Activated T-cell treated with anti-CD3 and anti-CD28 coated beads, Interleukin-2, amount 50 U/mL, for 48 hours (primary cell): ENCODE measurements at regions not wholly inside any gene's neighbourhood (a gene's known extent, or its start where the extent isn't known, plus 50 kb on each side); places are given as distances from the start of the nearest gene placed in this dataset.
"Not testable (repeated sequence)": the region's sequence is repeated elsewhere in the genome, so short reads cannot be mapped to it uniquely, and the experiment has no call there.

ENCODE experiments used
- DNase-seq, 2 experiments: peaks; one replicate each; pipeline ENCODE4 v3.0.0-alpha.2; 2020

DNA sequence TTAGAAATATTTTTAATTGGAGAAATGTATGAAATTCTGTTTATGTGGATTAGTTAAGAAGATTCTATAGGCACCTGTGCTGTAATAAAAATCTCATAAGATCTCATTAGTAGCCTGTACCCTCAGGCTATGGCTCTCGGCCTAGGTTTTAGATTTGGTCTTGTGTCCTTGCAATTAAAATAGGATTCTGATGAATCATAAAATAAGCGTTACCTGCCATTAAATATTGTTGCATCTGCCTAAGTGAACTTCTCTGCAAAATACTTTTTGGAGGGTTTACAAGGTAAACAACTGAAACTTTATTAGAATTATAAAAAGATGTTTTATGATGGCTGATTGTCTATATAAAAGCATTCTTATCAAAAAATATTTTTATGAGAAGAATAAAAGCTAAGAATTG lies 804.1 kb upstream of the ANO3 start:
- DNase-seq, result no peak

DNA sequence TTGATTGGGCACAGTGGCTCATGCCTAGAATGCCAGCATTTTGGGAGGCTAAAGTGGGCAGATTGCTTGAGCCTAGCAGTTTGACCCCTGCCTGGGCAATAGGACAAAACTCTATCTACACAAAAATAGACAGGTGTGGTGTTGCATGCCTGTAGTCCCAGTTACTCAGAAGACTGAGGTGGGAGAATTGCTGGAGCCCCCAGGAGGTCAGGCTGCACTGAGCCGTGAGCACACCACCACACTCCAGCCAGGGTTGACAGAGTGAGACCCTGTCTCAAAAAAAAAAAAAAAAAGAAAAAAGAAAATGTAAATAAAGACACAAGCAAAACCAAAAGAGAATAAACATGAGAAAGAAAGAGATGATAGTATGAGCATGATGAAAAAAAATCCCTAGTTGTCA lies 802.4 kb upstream of the ANO3 start:
- no peak for DNase-seq

DNA sequence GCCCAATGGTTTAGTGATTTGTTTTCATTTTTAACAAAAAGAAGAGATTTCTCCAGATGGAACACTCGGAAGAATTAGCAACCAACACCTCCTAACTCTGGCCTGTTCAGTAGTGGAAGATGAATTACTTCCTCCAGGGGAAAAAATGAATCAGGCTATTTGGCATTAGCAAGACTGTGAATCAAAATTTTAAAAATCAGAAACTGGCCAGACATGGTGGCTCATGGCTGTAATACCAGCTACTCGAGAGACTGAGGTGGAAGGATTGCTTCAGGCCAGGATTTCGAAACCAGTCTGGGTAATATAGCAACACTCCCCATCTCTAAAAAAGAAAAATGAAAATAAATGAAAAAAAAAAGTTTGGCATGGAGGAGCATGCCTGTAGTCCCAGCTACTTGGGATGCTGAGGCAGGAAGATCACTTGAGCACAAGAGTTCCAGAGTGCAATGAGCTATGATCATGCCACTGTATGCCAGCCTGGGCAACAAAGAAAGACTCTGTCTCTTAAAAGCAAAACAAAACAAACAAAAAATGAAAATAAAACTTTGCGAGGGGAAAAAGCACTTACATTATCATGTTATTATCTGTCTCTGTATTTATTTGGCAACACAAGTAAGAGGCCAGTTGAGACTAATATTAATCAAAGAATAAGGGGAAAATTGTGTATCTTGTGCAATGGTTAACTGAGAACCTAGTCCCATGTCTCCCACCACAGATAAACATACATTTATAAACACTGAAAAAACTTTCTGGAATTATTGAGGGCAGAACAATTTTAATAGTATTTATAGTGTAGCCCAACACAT lies 796.3 kb upstream of the ANO3 start:
- DNase-seq, result no peak

DNA sequence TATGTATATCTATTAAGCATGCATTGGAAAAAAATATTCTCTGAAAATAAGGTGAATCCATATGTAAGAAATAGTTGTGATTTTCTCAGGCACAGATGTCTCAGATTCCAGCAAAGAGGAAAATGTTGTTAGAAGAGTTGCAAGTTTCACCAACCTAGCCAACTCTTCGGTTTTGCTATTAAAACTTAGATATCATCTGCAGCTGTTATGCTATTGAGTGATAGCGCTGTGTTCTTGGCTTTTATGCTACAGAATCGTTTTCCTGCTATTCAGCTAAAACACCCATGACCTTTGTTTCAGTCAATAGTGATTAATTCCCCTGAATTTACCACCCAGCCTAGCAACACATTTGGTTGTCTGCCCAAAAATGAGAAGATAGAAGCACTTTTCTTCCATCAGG lies 795.6 kb upstream of the ANO3 start:
- no peak for DNase-seq

DNA sequence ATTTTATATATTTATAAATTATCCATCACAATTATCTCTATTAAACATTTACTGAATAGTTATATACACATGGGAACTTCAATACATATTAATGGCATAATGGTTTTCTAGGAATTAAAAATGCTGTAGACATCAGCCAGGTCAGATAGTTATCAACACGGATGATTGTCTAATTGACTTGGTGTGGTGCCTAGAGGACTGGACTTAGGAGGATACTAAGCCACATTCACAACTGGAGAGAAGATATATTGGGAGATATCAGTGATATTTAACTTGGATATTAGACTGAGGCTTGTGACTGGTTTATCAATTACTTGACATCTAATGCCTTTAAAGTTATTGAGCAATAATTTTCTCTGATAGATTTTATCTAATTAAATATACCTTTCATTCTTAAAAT lies 794.5 kb upstream of the ANO3 start:
- no peak for DNase-seq

DNA sequence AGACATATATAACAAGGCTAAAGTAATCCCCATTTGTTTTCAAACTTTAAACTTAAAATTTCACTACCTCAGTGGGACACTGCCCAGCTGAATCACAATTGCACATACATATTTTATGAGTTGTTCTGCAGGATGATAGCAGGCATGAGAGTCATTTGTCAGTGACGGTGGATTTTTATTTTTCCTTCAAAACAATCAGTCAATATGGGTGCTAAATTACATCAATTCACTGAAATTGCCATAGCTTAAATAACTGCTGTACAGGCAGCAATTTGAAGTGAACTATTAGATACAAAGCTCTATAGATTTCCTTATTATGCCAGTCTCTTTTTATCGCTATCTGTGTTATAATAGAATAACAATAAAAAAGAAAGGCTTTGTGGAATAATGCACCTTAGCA lies 784.6 kb upstream of the ANO3 start:
- no peak for DNase-seq

DNA sequence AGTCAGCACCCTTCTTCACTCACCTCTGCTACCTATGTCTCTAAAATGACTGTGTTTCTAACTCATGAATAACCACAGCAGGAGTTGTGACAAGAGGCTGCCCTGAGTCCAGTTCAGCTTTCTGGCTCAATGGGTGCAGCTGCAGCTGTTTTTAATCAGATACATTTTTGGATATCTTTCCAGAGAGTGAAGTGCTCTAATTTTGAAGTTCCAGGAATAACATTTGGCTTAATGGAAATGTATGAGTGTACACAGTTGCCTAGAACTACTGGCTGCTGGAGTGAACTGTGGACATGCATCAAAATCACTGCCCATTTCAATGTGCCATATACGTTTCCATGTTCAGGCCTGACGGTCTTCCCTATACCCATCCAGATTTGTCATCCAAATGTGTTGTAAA lies 769.5 kb upstream of the ANO3 start:
- DNase-seq, result no peak

DNA sequence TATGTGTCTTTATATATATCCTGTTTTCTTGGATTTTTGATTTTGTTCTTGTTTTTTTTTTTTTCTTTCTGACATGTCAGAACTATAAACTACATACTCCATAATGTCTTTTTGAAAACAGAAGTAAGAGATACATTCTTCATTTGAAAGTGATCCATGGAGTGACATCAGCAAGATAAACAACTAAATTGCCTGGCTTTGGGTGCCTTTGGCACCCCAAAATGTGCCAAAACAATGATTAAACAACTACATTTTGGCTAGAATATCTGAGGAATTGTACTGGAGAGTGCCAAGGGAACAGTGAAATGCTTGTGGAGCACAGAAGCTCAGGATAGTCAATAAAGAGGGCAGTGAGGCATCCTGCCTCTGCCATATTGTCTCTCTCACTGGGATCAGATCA lies 766.1 kb upstream of the ANO3 start:
- no peak for DNase-seq

DNA sequence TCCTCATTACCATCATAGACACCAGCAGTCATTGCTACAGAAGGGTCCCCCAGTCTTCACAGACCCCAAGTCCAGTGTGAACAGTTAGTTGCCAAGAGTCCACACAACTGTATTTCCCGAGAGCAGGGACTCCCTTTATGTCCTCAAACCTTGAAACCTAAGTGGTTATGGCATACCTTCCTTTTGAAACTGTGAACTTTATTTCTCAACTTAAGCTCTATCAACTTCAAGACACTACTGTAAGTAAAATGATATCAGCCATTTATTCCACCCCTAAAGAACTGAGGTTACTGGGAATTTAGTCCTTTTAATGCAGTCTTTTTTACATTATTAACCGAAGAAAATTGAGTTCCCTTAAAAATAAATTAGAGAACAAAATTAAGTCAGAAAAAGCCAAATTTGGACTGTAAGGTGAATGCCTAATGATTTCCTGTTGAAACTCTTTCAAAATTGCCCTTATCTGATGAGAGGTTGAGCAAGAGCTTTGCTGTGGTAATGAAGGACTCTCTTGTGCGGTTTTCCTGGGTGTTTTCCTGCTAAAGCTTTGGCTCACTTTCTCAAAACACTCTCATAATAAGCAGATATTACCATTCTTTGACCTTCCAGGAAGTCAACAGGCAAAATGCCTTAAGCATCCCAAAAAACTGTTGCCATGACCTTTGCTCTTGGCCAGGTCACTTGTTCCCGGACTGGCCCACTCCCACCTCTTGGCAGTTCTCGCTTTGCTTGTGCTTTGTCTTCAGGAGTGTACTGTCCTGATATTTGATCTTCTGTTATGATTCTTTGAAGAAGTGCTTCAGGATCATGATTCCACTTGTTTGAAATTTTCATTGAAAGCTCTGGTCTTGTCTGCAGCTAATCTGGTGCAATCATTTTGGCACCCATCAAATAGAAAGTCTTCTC lies 765.4 kb upstream of the ANO3 start:
- no peak for DNase-seq

DNA sequence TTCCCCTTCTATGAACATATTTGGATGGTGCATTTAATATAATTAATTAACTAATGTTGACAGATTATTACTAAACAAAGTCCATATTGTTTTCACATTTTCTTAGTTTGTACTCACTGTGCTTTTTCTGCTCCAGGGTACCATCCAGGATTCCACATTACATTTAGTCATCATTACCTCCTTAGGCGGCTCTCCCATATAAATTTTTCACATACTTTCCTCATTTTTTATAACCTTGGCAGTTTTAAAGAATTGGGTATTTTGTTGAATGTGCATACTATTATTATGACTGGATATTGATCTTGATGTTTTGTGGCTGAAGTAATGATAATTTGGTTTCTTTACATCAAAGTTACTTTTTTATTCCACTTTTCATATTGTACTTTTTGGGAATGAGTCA lies 755.6 kb upstream of the ANO3 start:
- no peak for DNase-seq

DNA sequence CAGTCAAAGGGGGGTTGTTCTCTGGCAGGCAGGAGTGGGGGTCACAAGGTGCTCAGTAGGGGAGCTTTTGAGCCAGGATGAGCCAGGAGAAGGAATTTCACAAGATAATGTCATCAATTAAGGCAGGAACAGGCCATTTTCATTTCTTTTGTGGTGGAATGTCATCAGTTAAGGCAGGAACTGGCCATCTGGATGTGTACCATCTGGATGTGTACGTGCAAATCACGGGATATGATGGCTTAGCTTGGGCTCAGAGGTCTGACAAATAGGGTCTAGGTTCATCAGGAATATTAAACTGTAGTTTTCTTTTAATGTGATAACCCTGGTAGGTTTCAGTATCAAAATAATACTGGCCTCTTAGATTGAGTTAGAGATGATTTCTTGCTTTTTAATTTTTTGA lies 752.4 kb upstream of the ANO3 start:
- not testable (repeated sequence) for DNase-seq

DNA sequence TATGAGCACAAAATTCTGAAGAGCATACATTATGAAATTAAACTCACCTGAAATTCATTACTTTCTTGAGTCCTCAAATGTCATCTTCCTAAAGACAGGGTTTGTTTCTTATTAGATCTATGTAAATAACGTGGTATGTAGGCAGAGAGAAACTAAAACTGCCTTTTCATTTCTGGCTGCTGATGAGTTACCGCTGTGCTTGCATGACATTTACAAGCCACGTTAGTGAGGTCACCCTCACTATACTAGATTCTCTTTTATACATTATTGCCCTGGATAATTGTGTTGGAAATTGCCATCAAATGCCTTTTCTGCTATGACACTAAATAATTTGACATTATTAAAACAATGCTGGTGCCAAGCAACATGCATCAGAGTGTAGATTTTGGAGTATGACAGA lies 748.3 kb upstream of the ANO3 start:
- no peak for DNase-seq

DNA sequence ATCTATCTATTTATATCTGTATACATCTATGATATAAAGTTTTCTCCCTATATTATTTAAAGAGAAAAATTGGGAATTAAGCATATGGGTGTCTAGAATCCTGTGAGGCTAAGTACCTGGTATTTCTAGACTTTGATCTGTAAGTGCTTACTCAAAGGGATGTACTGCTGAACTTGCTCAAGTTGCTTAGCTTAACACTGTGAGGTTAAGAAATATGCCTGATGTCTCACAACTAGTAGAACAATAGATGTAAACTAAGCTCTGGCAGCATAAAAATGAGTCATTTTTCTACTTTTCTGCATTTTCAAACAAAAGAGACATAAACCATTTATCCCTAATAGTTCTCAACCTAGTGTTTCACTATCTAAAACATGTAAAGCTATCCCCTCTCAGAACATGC lies 744.4 kb upstream of the ANO3 start:
- no peak for DNase-seq

DNA sequence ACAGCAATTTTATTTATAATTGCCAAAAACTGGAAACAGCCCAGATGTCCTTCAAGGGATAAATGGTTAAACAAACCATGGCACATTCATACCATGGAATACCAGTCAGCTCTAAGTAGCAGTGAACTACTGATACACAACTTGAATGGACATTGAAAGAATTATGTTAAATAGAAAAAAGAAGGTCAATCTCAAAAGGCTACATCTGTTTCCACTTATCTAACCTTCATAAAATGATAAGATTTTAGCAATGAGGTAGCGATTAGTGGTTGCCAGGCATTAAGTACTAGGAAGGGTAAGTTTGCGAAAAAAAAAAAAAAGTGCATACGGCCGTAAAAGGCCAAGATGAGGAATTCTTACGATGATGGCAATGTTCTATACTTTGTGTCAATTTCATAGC lies 738.7 kb upstream of the ANO3 start:
- no peak for DNase-seq

DNA sequence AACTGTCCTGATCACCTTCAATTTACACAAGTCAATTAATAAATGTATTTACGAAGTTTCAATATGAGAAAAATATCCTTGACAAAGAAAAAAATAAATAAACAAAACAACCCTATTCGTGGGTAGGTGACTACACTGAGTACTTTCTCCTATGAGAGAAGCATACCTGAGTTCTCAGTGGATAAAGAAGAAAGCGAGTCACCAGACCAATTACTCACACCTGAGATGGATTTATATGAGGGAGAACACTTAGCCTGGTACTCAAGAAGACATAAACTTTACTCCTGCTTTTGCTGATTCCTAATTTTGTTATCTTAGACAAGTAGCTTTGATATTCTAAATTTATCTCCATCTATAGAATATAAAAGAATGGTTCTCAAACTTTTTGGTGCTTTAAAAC lies 735.2 kb upstream of the ANO3 start:
- no peak for DNase-seq

DNA sequence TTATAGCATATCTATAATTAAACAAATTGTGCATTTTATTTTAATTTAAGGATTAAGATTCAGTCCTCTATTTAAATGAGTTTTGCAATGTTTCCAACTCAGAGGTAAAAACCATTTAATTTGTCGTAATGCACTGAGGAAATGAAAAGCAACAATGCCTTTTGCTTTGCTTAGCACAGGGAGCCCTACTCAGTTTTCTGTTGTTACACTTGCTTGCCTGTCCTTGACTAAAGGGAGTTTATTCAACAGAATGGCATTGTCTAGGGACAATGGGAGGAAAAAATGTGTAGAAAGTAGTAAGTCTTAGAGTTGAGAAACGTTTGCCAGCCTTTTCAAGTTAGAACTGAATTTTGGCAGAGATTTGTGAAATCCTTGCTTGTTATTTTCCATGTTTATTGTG lies 734.2 kb upstream of the ANO3 start:
- DNase-seq, result no peak

DNA sequence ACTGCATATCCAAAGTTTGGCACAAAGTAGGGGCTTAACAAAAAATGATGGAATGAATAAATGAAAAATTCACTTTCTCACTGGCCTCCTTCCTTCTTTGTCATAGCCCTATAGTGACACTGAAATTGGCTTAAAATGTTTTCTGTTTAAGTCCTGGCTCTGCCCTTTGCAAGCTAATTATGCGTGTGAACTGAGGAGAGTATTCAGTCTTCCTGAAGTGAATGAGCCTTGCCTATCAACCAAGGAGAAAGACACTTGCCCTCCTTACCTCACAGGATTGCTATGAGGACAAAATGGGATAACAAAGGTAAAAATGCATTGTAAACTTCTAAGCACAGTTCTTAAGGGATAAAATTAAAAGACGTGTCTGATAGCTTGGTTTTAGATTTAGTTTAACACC lies 729.8 kb upstream of the ANO3 start:
- DNase-seq, result no peak

DNA sequence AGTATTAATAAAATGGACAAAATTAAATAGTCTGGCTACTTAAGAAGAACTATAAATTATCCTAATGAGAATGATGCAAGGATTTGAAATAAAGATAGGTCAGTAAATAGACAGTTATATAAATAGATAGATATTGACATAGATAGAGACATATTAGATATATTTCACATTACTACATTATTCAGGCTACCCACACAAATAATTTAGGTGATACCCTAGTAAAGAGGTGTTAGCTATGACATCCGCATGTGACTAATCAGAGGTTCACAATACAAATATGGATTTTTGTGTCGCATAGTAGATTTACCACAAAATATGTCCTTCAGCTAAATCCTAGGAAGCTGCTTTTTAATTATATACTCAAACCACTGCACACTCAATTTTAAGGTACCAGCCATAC lies 729.0 kb upstream of the ANO3 start:
- DNase-seq, result no peak

DNA sequence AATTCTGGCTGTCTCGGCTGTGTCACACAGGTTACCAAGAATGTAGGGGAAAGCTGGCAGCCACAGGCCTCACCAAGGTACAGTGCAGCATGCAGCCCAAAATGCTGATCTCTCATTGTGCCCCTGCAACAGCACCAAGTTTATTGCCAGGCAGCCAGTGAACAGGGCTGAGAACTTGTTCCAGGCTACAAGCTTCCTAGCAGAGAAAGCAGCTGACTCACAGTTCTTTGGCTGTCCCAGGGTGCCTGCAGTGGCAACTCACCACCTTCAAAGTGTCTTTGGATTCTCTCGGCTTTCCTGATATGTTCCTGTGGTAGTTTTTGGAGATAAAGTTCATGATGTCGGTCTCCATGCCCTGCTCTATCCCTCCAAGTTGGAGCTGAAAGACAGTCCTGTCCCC lies 719.1 kb upstream of the ANO3 start:
- DNase-seq, result no peak

DNA sequence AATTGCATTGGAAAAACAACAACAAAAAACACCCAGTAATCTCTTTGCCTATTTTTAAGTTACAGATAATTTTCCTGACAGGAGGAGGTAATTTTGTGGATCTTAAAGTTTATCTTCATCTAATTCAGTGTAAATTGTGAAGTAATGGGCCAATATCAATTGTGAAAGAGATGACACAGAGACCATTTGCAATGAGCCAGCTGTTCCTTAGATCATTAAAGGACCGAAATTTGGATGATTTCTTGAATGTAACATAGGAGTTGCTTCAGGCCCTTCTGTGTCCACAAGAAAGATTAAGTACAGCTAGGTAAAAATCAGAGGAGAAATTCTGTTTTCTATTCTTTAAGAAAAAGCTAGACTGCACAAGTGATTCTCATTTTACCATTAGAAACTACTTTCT lies 718.5 kb upstream of the ANO3 start:
- no peak for DNase-seq

DNA sequence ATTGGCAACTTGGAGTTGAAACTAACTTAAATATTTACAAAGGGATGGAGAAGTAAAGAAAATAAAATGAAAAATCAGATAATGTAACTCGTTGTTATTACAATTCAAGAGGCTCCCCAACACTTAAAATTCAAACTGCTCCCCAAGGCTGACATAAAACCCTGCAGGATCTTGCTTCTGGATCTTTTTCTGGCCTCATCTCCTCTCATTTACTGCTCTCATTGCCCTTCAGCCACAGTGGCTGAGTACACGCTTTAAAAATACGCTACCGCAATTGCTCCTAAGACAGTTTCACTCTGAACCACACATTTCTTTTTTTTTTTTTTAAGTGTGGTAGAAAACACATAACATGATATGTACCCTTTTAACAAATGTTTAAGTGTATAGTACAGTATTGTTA lies 718.1 kb upstream of the ANO3 start:
- DNase-seq, result no peak

DNA sequence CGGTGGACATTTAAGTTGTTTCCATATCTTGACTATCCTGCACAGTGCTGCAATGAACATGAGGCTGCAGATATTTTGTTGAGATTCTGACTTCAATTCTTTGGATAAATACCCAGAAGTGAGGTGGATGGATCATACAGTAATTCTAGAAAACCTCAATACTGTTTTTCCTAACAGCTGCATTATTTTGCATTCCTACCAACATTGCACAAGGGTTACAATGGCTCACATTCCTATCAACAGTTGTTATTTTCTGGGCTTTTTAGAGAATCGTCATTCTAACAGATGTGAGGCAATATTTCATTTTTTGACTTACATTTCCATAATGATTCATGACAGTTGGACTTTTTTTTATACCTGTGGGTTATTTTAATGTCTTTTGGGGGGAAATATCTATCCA lies 716.9 kb upstream of the ANO3 start:
- DNase-seq, result no peak

DNA sequence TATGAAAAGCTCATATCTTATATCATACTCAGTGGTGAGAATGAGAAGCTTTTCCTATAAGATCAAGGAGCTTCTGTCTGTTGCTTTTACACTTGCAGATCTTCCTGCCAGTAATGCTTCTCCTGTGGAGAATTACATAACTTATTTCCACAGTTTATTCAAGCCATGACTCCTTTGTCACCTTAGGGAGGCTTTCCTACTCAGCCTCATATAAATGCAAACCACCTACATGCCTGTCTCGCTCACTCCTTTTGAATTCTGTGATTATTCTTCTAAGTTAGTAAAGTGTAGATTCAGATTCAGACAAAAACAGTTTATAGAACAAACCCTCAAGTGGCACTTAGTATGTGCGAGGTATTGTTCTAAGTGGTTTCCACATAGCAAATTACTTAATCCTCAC lies 716.1 kb upstream of the ANO3 start:
- DNase-seq, result no peak

DNA sequence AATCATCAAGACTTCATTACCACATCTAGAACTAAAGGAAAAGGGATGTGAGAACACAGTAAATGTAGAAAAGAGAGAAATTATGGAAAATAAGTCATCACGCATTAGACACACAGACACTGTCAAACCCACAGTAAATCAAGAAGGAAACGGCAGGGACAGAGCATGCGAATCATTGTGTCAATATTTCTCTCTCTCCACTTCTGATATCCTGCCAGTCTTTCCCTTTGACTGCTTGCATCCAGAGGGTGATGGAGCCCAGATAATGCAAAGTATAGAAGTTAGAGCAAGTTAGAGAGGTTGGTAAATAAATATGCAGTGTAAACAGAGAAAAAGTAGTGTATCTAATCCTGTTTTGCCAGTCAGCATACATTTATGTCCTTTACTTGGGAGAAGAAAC lies 706.8 kb upstream of the ANO3 start:
- no peak for DNase-seq

DNA sequence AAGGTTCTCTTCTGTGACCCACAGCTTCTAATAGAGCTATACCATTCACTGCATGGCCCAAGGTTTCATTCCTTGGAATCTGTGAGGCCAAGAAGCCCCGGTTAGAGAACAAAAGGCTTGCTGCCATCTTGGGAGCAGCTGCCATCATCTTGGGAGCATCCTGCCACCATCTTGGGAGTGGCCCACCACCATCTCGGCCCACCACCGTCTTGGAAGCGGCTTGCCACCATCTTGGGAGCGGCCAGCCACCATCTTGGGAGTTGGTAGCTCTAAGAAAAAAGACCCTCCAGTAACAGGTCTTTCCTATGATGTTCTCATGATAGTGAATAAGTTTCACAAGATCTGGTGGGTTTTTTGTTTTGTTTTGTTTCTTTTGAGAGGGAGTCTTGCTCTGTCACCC lies 703.9 kb upstream of the ANO3 start:
- DNase-seq, result no peak
